Testis (tissue), 2 donors: ENCODE measurements at regions not wholly inside any gene's neighbourhood (a gene's known extent, or its start where the extent isn't known, plus 50 kb on each side); places are given as distances from the start of the nearest gene placed in this dataset.

Experiments
- POLR2A ChIP-seq: fragments of 450-650 bp; IDR thresholded peaks from one replicate; pipeline ENCODE4 v1.6.1; 2017; ENCODE audit warnings: antibody characterized with exemption, mild to moderate bottlenecking, moderate library complexity
- TF ChIP-seq, protein P1 (sequence below), 3 experiments: fragments of 450-650 bp in 2 of 3; fragments of 200-600 bp in 1 of 3; sonication (generic) in 1 of 3; IDR thresholded peaks; one replicate each; pipeline ENCODE4 v1.5.1; 2016 to 2019; ENCODE audit warnings: antibody characterized with exemption in 3 of 3, mild to moderate bottlenecking in 2 of 3, moderate library complexity in 1 of 3

DNA sequence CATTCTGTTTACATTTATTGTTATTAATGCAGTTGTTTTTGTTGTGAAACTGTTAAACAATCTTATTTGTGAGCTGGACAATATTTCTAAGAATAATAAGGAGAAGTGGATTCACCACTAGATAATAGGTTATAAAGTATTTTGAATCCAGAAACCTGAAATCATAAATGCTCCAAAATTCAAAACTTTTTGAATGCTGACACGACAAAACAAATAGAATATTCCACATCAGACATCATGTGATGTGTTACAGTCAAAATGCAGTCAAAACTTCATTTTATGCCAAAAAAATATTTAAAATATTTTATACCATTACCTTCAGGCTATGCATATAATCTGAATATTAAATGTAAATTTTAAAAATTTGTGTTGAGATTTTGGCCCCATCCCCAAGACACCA is 1321.4 kb downstream of the SLITRK1 start:
- TF ChIP-seq, protein P1, sequence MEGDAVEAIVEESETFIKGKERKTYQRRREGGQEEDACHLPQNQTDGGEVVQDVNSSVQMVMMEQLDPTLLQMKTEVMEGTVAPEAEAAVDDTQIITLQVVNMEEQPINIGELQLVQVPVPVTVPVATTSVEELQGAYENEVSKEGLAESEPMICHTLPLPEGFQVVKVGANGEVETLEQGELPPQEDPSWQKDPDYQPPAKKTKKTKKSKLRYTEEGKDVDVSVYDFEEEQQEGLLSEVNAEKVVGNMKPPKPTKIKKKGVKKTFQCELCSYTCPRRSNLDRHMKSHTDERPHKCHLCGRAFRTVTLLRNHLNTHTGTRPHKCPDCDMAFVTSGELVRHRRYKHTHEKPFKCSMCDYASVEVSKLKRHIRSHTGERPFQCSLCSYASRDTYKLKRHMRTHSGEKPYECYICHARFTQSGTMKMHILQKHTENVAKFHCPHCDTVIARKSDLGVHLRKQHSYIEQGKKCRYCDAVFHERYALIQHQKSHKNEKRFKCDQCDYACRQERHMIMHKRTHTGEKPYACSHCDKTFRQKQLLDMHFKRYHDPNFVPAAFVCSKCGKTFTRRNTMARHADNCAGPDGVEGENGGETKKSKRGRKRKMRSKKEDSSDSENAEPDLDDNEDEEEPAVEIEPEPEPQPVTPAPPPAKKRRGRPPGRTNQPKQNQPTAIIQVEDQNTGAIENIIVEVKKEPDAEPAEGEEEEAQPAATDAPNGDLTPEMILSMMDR (IDR thresholded peaks at IDR 0.05), result no peak
- no peak for TF ChIP-seq POLR2A
